ENCODE measurements at regions not wholly inside any gene's neighbourhood (a gene's known extent, or its start where the extent isn't known, plus 50 kb on each side); places are given as distances from the start of the nearest gene placed in this dataset.

- TF ChIP-seq CTCF (IDR thresholded peaks at IDR 0.05) = no peak
- Mint-ChIP-seq H3K4me1 (ENCODE audit: low read depth) (no peaks in the 10 kb centered on the region), H3K36me3 (ENCODE audit: low read depth) (no peaks in the 10 kb centered on the region), H3K9me3 (ENCODE audit: low read depth) (peaks cover 11% of the 10 kb centered on the region), H3K27ac (ENCODE audit: unreplicated experiment) (no peak overlapping the region), H3K4me3 (ENCODE audit: unreplicated experiment) (no peak overlapping the region), H3K27me3 (ENCODE audit: low read depth) (no peaks in the 10 kb centered on the region)
- DNase-seq (ENCODE audit: low spot score) = no peak
Measured at GRCh38 chrX:147788641-147789350, 122.9 kb upstream of the FMR1 start.

- Mint-ChIP-seq H3K4me1 (ENCODE audit: low read depth) (no peaks in the 10 kb centered on the region), H3K27me3 (ENCODE audit: low read depth) (no peaks in the 10 kb centered on the region), H3K9me3 (ENCODE audit: low read depth) (peaks cover 20% of the 10 kb centered on the region), H3K27ac (ENCODE audit: unreplicated experiment) (no peak overlapping the region), H3K4me3 (ENCODE audit: unreplicated experiment) (no peak overlapping the region), H3K36me3 (ENCODE audit: low read depth) (no peaks in the 10 kb centered on the region)
- DNase-seq (ENCODE audit: low spot score) = no peak
- TF ChIP-seq CTCF (IDR thresholded peaks at IDR 0.05) = no peak
Measured at GRCh38 chrX:147800663-147801062, 111.1 kb upstream of the FMR1 start.

- Mint-ChIP-seq H3K9me3 (ENCODE audit: low read depth) (peaks cover 13% of the 10 kb centered on the region), H3K4me3 (ENCODE audit: unreplicated experiment) (no peak overlapping the region), H3K27ac (ENCODE audit: unreplicated experiment) (no peak overlapping the region), H3K27me3 (ENCODE audit: low read depth) (no peaks in the 10 kb centered on the region), H3K36me3 (ENCODE audit: low read depth) (no peaks in the 10 kb centered on the region), H3K4me1 (ENCODE audit: low read depth) (no peaks in the 10 kb centered on the region)
- DNase-seq (ENCODE audit: low spot score) = no peak
- peak; percentile 73 for TF ChIP-seq CTCF (IDR thresholded peaks at IDR 0.05)
Measured at GRCh38 chrX:147803948-147804347, 107.8 kb upstream of the FMR1 start.

- no peak for DNase-seq (ENCODE audit: low spot score)
- Mint-ChIP-seq H3K27ac (ENCODE audit: unreplicated experiment) (no peak overlapping the region), H3K36me3 (ENCODE audit: low read depth) (no peaks in the 10 kb centered on the region), H3K4me3 (ENCODE audit: unreplicated experiment) (no peak overlapping the region), H3K9me3 (ENCODE audit: low read depth) (no peaks in the 10 kb centered on the region), H3K27me3 (ENCODE audit: low read depth) (no peaks in the 10 kb centered on the region), H3K4me1 (ENCODE audit: low read depth) (no peaks in the 10 kb centered on the region)
- no peak for TF ChIP-seq CTCF (IDR thresholded peaks at IDR 0.05)
Measured at GRCh38 chrX:147811803-147812202, 99.9 kb upstream of the FMR1 start.

GRCh38 chrX:147827070-147827469, 84.6 kb upstream of the FMR1 start:
- Mint-ChIP-seq H3K4me3 (ENCODE audit: unreplicated experiment) (no peak overlapping the region), H3K4me1 (ENCODE audit: low read depth) (no peaks in the 10 kb centered on the region), H3K9me3 (ENCODE audit: low read depth) (peaks cover 54% of the 10 kb centered on the region), H3K27ac (ENCODE audit: unreplicated experiment) (no peak overlapping the region), H3K36me3 (ENCODE audit: low read depth) (peaks cover 1% of the 10 kb centered on the region), H3K27me3 (ENCODE audit: low read depth) (no peaks in the 10 kb centered on the region)
- DNase-seq (ENCODE audit: low spot score) = no peak
- TF ChIP-seq CTCF (IDR thresholded peaks at IDR 0.05) = no peak
